OCI-LY1 (cell line): ENCODE measurements at regions not wholly inside any gene's neighbourhood (a gene's known extent, or its start where the extent isn't known, plus 50 kb on each side); places are given as distances from the start of the nearest gene placed in this dataset.

ENCODE experiments used
- H2AFZ ChIP-seq: fragments of 200-600 bp; sonication (generic), shearing (Covaris generic); 2 replicates; pipeline ENCODE4 v1.6.0; 2014; ENCODE audit warnings: antibody characterized with exemption, mild to moderate bottlenecking, low read length
- H3F3A ChIP-seq: fragments of 200-600 bp; sonication (generic), shearing (Covaris generic); 2 replicates; pipeline ENCODE4 v1.6.0; 2014; ENCODE audit warnings: mild to moderate bottlenecking, antibody characterized with exemption, low read length, moderate library complexity; ENCODE audit not compliant: insufficient read depth
- H3K27ac ChIP-seq: fragments of 200-600 bp; sonication (generic); 2 replicates; pipeline ENCODE4 v1.5.1; 2014; ENCODE audit warnings: low read length, mixed run types, mild to moderate bottlenecking, low read depth; ENCODE audit not compliant: poor library complexity, severe bottlenecking
- H3K27me3 ChIP-seq: fragments of 200-600 bp; sonication (generic); 2 replicates; pipeline ENCODE4 v1.6.0; 2014; ENCODE audit warnings: antibody characterized with exemption, mild to moderate bottlenecking, low read length, moderate library complexity; ENCODE audit not compliant: insufficient read depth
- H3K36me3 ChIP-seq: fragments of 200-600 bp; sonication (generic); 2 replicates; pipeline ENCODE4 v1.6.1; 2014; ENCODE audit warnings: mild to moderate bottlenecking, antibody characterized with exemption, low read length, moderate library complexity, mixed read lengths; ENCODE audit not compliant: insufficient read depth
- H3K4me1 ChIP-seq: fragments of 200-600 bp; sonication (generic); 2 replicates; pipeline ENCODE4 v1.5.1; 2014; ENCODE audit warnings: mild to moderate bottlenecking, low read length, moderate library complexity; ENCODE audit not compliant: insufficient read depth, severe bottlenecking
- H3K4me2 ChIP-seq: fragments of 200-600 bp; sonication (generic), shearing (Covaris generic); 2 replicates; pipeline ENCODE4 v1.6.1; 2014; ENCODE audit warnings: low read length
- H3K4me3 ChIP-seq: fragments of 200-600 bp; sonication (generic); 2 replicates; pipeline ENCODE4 v1.5.1; 2014; ENCODE audit warnings: low read length, low read depth, mild to moderate bottlenecking, mixed read lengths; ENCODE audit not compliant: poor library complexity, severe bottlenecking
- H3K79me2 ChIP-seq: fragments of 200-600 bp; shearing (Covaris generic); 2 replicates; pipeline ENCODE4 v1.6.1; 2016; ENCODE audit warnings: mixed run types, low read length, mixed read lengths; ENCODE audit not compliant: insufficient read depth
- H3K9ac ChIP-seq: fragments of 200-600 bp; sonication (generic), shearing (Covaris generic); 2 replicates; pipeline ENCODE4 v1.6.1; 2014; ENCODE audit warnings: mild to moderate bottlenecking, low read length, mixed read lengths
- H3K9me2 ChIP-seq: fragments of 200-600 bp; sonication (generic), shearing (Covaris generic); 2 replicates; pipeline ENCODE4 v1.6.1; 2014; ENCODE audit warnings: low read depth, mild to moderate bottlenecking, low read length, mixed read lengths
- H3K9me3 ChIP-seq: fragments of 200-600 bp; shearing (Covaris generic); 2 replicates; pipeline ENCODE4 v1.6.1; 2014; ENCODE audit warnings: low read length, mixed read lengths
- H4K20me1 ChIP-seq: fragments of 200-600 bp; sonication (generic), shearing (Covaris generic); 2 replicates; pipeline ENCODE4 v1.6.0; 2016; ENCODE audit warnings: mild to moderate bottlenecking, low read length; ENCODE audit not compliant: insufficient read depth
- EZH2 ChIP-seq: fragments of 200-600 bp; sonication (generic), shearing (Covaris generic); IDR thresholded peaks from 2 replicates; pipeline ENCODE4 v1.8.0; 2017; ENCODE audit warnings: borderline replicate concordance, mixed run types, mild to moderate bottlenecking, antibody characterized with exemption, low read length, moderate library complexity, mixed read lengths
- TF ChIP-seq, protein P1 (sequence below): fragments of 200-600 bp; sonication (generic), shearing (Covaris generic); IDR thresholded peaks from 2 replicates; pipeline ENCODE4 v1.5.1; 2017; ENCODE audit warnings: mild to moderate bottlenecking, antibody characterized with exemption, low read length, moderate library complexity, mixed read lengths

DNA sequence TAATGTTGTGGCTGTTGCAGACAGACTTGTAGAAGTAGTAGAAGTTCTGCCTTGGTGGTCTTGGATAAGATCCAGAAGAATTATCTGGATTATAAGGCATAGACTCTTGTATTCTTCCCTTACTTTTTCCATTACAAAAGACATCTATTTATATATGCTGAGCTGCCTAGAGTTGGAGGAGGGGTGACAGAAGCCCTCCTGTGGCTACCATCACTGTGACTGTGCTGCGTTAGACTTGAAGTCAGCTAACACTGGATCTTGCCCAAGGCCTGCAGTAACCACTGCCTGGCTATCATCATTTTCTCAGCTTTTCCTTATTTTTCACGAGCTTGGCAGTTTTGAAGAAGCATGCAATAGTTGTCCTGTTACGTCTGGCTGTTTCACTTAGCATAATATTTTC lies 684.8 kb upstream of the BCHE start:
- Histone ChIP-seq H3K9me3 (no peaks in the 10 kb centered on the region), H3K9me2 (no peaks in the 10 kb centered on the region), H3K36me3 (no peaks in the 10 kb centered on the region), H3K4me3 (no peak overlapping the region), H3K4me1 (no peaks in the 10 kb centered on the region), H3K4me2 (no peak overlapping the region), H4K20me1 (no peaks in the 10 kb centered on the region), H3K9ac (no peak overlapping the region), H3K27me3 (no peaks in the 10 kb centered on the region), H3F3A (no peaks in the 10 kb centered on the region), H3K27ac (no peak overlapping the region), H3K79me2 (no peaks in the 10 kb centered on the region), H2AFZ (no peak overlapping the region)
- TF ChIP-seq, protein P1, sequence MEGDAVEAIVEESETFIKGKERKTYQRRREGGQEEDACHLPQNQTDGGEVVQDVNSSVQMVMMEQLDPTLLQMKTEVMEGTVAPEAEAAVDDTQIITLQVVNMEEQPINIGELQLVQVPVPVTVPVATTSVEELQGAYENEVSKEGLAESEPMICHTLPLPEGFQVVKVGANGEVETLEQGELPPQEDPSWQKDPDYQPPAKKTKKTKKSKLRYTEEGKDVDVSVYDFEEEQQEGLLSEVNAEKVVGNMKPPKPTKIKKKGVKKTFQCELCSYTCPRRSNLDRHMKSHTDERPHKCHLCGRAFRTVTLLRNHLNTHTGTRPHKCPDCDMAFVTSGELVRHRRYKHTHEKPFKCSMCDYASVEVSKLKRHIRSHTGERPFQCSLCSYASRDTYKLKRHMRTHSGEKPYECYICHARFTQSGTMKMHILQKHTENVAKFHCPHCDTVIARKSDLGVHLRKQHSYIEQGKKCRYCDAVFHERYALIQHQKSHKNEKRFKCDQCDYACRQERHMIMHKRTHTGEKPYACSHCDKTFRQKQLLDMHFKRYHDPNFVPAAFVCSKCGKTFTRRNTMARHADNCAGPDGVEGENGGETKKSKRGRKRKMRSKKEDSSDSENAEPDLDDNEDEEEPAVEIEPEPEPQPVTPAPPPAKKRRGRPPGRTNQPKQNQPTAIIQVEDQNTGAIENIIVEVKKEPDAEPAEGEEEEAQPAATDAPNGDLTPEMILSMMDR: no peak
- TF ChIP-seq EZH2: no peak

DNA sequence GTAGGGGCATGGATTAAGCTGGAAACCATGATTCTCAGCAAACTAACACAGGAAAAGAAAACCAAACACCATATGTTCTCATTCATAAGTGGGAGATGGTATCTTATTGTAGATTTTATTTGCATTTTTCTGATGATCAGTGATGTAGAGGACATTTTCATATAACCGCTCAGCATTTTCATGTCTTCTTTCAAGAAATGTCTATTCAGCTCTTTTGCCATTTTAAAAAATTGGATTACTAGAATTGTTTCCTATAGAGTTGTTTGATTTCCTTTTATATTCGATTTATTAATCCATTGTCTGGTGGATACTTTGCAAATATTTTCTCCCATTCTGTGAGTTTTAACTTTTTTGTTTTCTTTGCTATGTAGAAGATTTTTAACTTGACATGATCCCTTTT lies 682.2 kb upstream of the BCHE start:
- Histone ChIP-seq H3K4me2 (no peak overlapping the region), H3K4me1 (no peaks in the 10 kb centered on the region), H3K79me2 (no peaks in the 10 kb centered on the region), H3K9ac (no peak overlapping the region), H3K27me3 (no peaks in the 10 kb centered on the region), H3K9me2 (no peaks in the 10 kb centered on the region), H3K4me3 (no peak overlapping the region), H3K9me3 (no peaks in the 10 kb centered on the region), H4K20me1 (no peaks in the 10 kb centered on the region), H3F3A (no peaks in the 10 kb centered on the region), H3K36me3 (no peaks in the 10 kb centered on the region), H2AFZ (no peak overlapping the region), H3K27ac (no peak overlapping the region)
- no peak for TF ChIP-seq EZH2
- TF ChIP-seq, protein P1: no peak

DNA sequence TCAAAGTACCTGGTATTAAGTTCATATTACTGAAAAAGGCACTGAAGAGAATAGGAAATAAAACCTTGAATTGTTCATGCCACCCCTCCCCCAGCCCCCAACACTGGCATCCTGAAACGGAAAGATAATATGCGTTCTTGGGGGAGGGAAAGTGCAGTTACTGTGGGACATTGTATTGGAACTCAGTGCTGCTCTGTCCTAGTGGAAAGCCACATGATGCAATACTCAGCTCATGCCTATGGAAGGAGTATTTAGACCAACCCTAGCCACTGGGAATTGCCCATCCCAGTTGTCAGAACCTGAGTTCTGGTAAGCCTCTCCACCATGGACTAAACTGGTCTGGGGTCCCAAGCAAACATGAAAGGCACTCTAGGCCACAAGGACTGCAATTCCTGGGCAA lies 680.8 kb upstream of the BCHE start:
- Histone ChIP-seq H3K9me3 (no peaks in the 10 kb centered on the region), H3K79me2 (no peaks in the 10 kb centered on the region), H3K27ac (no peak overlapping the region), H3K36me3 (no peaks in the 10 kb centered on the region), H3K4me2 (no peak overlapping the region), H3K9ac (no peak overlapping the region), H3K4me3 (no peak overlapping the region), H2AFZ (no peak overlapping the region), H4K20me1 (no peaks in the 10 kb centered on the region), H3K9me2 (no peaks in the 10 kb centered on the region), H3F3A (no peaks in the 10 kb centered on the region), H3K4me1 (no peaks in the 10 kb centered on the region), H3K27me3 (no peaks in the 10 kb centered on the region)
- TF ChIP-seq, protein P1: no peak
- TF ChIP-seq EZH2: no peak
